Right lobe of liver (tissue), 4 donors: ENCODE measurements at regions not wholly inside any gene's neighbourhood (a gene's known extent, or its start where the extent isn't known, plus 50 kb on each side); places are given as distances from the start of the nearest gene placed in this dataset.

Experiments
- POLR2A ChIP-seq: fragments of 450-650 bp; IDR thresholded peaks from one replicate; pipeline ENCODE4 v1.6.1; 2017; ENCODE audit warnings: antibody characterized with exemption, mild to moderate bottlenecking
- TF ChIP-seq, protein P1 (sequence below), 4 donors: fragments of 200-600 bp in 3 of 4; fragments of 450-650 bp in 1 of 4; IDR thresholded peaks; one replicate each; pipeline versions ENCODE4 v1.5.1 to v1.8.0; 2016 to 2022; ENCODE audit warnings: antibody characterized with exemption in 4 of 4, mild to moderate bottlenecking in 2 of 4
- donor health status: DM: no; HTN: no; CAD: no.
- donor health status: DM: no; HTN: no; CAD: no.
- donor health status: DM: no; HTN: yes; CAD: no.

DNA sequence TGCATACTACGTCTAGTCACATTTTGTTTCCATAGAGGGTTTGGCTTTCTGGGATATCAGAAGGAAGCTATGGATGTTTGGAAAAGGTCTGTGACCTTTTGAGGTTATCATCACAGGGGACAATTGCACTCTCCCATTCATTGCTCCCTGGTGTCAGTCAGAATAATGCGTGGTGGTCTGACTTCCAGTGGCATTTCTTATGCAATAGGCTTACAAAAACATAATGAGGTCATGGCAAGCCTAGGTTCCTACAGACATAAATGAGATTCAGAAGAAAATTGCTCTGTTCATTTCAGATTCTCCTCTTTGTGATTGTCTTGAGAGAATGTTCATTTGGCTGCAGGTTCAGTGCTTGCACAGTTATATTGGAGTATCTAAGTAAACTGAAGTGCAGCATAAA is 54.6 kb downstream of the ARHGAP35 start:
- TF ChIP-seq POLR2A: no peak
- TF ChIP-seq, protein P1, sequence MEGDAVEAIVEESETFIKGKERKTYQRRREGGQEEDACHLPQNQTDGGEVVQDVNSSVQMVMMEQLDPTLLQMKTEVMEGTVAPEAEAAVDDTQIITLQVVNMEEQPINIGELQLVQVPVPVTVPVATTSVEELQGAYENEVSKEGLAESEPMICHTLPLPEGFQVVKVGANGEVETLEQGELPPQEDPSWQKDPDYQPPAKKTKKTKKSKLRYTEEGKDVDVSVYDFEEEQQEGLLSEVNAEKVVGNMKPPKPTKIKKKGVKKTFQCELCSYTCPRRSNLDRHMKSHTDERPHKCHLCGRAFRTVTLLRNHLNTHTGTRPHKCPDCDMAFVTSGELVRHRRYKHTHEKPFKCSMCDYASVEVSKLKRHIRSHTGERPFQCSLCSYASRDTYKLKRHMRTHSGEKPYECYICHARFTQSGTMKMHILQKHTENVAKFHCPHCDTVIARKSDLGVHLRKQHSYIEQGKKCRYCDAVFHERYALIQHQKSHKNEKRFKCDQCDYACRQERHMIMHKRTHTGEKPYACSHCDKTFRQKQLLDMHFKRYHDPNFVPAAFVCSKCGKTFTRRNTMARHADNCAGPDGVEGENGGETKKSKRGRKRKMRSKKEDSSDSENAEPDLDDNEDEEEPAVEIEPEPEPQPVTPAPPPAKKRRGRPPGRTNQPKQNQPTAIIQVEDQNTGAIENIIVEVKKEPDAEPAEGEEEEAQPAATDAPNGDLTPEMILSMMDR (IDR thresholded peaks at IDR 0.05): no peak
